ENCODE measurements at regions not wholly inside any gene's neighbourhood (a gene's known extent, or its start where the extent isn't known, plus 50 kb on each side); places are given as distances from the start of the nearest gene placed in this dataset.
A peak's percentile ranks its signal among the peaks of the same experiment; 100 is the strongest.

- Histone ChIP-seq H2AFZ (0 out of 2 replicates have a peak overlapping the region, but pooled peaks have one; percentile 4), H3K27me3 (ENCODE audit: insufficient read depth) (no peaks in the 10 kb centered on the region), H3K36me3 (ENCODE audit: insufficient read depth) (no peaks in the 10 kb centered on the region), H4K20me1 (replicated peaks; ENCODE audit: insufficient read depth) (no peaks in the 10 kb centered on the region), H3K79me2 (replicated peaks; ENCODE audit: insufficient read depth) (no peaks in the 10 kb centered on the region), H3K4me1 (ENCODE audit: insufficient read depth) (no peaks in the 10 kb centered on the region; the same call in 1 of the 2 replicates), H3K27ac (ENCODE audit: low read depth) (no peak overlapping the region), H3K9me2 (ENCODE audit: insufficient read depth) (peaks cover 16% of the 10 kb centered on the region), H3K4me2 (no peak overlapping the region), H3K4me3 (no peak overlapping the region), H3F3A (replicated peaks; ENCODE audit: low read depth) (no peaks in the 10 kb centered on the region)
- no peak for ATAC-seq
- Mint-ChIP-seq H3K4me1 (peaks cover 5% of the 10 kb centered on the region; the same call in 2 of the 3 replicates), H3K9me3 (no peaks in the 10 kb centered on the region; the same call in 2 of the 3 replicates), H3K36me3 (ENCODE audit: low read depth) (no peaks in the 10 kb centered on the region), H3K27ac (no peak overlapping the region), H3K27me3 (ENCODE audit: insufficient read depth, low read depth, poor library complexity) (no peaks in the 10 kb centered on the region), H3K4me3 (no peak overlapping the region)
- TF ChIP-seq ZNF331 (CRISPR knock-in tag; IDR thresholded peaks at IDR 0.05; ENCODE audit: low read depth) (no peak), REST (IDR thresholded peaks at IDR 0.05; ENCODE audit: unreplicated experiment) (no peak), NANOG (IDR thresholded peaks at IDR 0.05; ENCODE audit: borderline replicate concordance) (no peak), ZNF114 (CRISPR knock-in tag; IDR thresholded peaks at IDR 0.05) (no peak), JUNB (IDR thresholded peaks at IDR 0.05; ENCODE audit: unreplicated experiment) (no peak), CREB1 (CRISPR knock-in tag; IDR thresholded peaks at IDR 0.05; ENCODE audit: low read depth) (no peak), ETS1 (IDR thresholded peaks at IDR 0.05) (no peak), POLR2AphosphoS5 (IDR thresholded peaks at IDR 0.05; ENCODE audit: low read depth) (no peak), CTCF (conservative IDR thresholded peaks at IDR 0.05; ENCODE audit: low read depth in 2 of 2) (no peak), ZNF462 (CRISPR knock-in tag; IDR thresholded peaks at IDR 0.05) (no peak), STAT1 (IDR thresholded peaks at IDR 0.05; ENCODE audit: unreplicated experiment) (no peak), EZH2phosphoT487 (IDR thresholded peaks at IDR 0.05; ENCODE audit: unreplicated experiment) (no peak), EZH2 (IDR thresholded peaks at IDR 0.05; ENCODE audit: low read depth, unreplicated experiment) (no peak)
- no peak for DNase-seq (ENCODE audit: low spot score)
Measured at GRCh38 chr2:226411727-226412360, 387.8 kb downstream of the IRS1 start.
